Islet precursor cell (in vitro differentiated cells): ENCODE measurements at regions not wholly inside any gene's neighbourhood (a gene's known extent, or its start where the extent isn't known, plus 50 kb on each side); places are given as distances from the start of the nearest gene placed in this dataset.

ENCODE experiments used
- DNase-seq: peaks from one replicate; pipeline ENCODE4 v3.0.0-alpha.2; 2018

- DNase-seq, result peak; percentile 24
Measured at GRCh38 chr11:69205743-69206612, 50.2 kb downstream of the SMIM38 start.

- DNase-seq, result peak; percentile 12
Measured at GRCh38 chr11:69206613-69206965, 50.9 kb downstream of the SMIM38 start.

- peak; percentile 43 for DNase-seq
Measured at GRCh38 chr11:69207165-69207889, 51.6 kb downstream of the SMIM38 start.

- peak; percentile 15 for DNase-seq
Measured at GRCh38 chr11:69208190-69209037, 52.7 kb downstream of the SMIM38 start.

- DNase-seq, result peak; percentile 26
Measured at GRCh38 chr11:69209038-69209350, 53.3 kb downstream of the SMIM38 start.

- peak; percentile 14 for DNase-seq
Measured at GRCh38 chr11:69209421-69210309, 53.9 kb downstream of the SMIM38 start.

- peak; percentile 57 for DNase-seq
Measured at GRCh38 chr11:69210310-69211035, 54.7 kb downstream of the SMIM38 start.

- peak; percentile 11 for DNase-seq
Measured at GRCh38 chr11:69211540-69211919, 55.8 kb downstream of the SMIM38 start.

GRCh38 chr11:69211920-69212797 is 56.4 kb downstream of the SMIM38 start:
- peak; percentile 46 for DNase-seq

- DNase-seq, result peak; percentile 13
Measured at GRCh38 chr11:69212798-69213110, 57.0 kb downstream of the SMIM38 start.

- peak; percentile 15 for DNase-seq
Measured at GRCh38 chr11:69213316-69213715, 57.6 kb downstream of the SMIM38 start.

GRCh38 chr11:69213964-69214363 is 58.2 kb downstream of the SMIM38 start:
- DNase-seq, result peak; percentile 23

- DNase-seq, result peak; percentile 27
Measured at GRCh38 chr11:69215216-69215615, 59.5 kb downstream of the SMIM38 start.

GRCh38 chr11:69215784-69216415 is 60.2 kb downstream of the SMIM38 start:
- peak; percentile 44 for DNase-seq

GRCh38 chr11:69216647-69217051 is 60.9 kb downstream of the SMIM38 start:
- peak; percentile 25 for DNase-seq

- DNase-seq, result peak; percentile 42
Measured at GRCh38 chr11:69217276-69218105, 61.8 kb downstream of the SMIM38 start.

- peak; percentile 56 for DNase-seq
Measured at GRCh38 chr11:69218271-69218682, 62.5 kb downstream of the SMIM38 start.

GRCh38 chr11:69218946-69219720 is 63.4 kb downstream of the SMIM38 start:
- peak; percentile 37 for DNase-seq
